Epithelial cell of proximal tubule (primary cell): ENCODE measurements at regions not wholly inside any gene's neighbourhood (a gene's known extent, or its start where the extent isn't known, plus 50 kb on each side); places are given as distances from the start of the nearest gene placed in this dataset.
"Not testable (repeated sequence)": the region's sequence is repeated elsewhere in the genome, so short reads cannot be mapped to it uniquely, and the experiment has no call there.

Experiments
- DNase-seq: peaks from one replicate; pipeline ENCODE4 v3.0.0-alpha.2; 2011; ENCODE audit warnings: low read depth
- H3K4me3 ChIP-seq: 2 replicates; pipeline ENCODE4 v1.5.1; 2011; ENCODE audit warnings: low read depth, mild to moderate bottlenecking, low read length
- TF ChIP-seq, protein P1 (sequence below): conservative IDR thresholded peaks from 2 replicates; pipeline ENCODE4 v1.5.1; 2012; ENCODE audit warnings: low read depth, mild to moderate bottlenecking, low read length

- no peak for DNase-seq
- TF ChIP-seq, protein P1, sequence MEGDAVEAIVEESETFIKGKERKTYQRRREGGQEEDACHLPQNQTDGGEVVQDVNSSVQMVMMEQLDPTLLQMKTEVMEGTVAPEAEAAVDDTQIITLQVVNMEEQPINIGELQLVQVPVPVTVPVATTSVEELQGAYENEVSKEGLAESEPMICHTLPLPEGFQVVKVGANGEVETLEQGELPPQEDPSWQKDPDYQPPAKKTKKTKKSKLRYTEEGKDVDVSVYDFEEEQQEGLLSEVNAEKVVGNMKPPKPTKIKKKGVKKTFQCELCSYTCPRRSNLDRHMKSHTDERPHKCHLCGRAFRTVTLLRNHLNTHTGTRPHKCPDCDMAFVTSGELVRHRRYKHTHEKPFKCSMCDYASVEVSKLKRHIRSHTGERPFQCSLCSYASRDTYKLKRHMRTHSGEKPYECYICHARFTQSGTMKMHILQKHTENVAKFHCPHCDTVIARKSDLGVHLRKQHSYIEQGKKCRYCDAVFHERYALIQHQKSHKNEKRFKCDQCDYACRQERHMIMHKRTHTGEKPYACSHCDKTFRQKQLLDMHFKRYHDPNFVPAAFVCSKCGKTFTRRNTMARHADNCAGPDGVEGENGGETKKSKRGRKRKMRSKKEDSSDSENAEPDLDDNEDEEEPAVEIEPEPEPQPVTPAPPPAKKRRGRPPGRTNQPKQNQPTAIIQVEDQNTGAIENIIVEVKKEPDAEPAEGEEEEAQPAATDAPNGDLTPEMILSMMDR, result no peak
- no peak overlapping the region for H3K4me3 ChIP-seq
These were observed 231.0 kb downstream of the GOLGA6L6 start for GRCh38 chr15:20310603-20311002.

- not testable (repeated sequence) for DNase-seq, H3K4me3 ChIP-seq
These were observed 231.6 kb downstream of the GOLGA6L6 start for GRCh38 chr15:20309966-20310365.

DNA sequence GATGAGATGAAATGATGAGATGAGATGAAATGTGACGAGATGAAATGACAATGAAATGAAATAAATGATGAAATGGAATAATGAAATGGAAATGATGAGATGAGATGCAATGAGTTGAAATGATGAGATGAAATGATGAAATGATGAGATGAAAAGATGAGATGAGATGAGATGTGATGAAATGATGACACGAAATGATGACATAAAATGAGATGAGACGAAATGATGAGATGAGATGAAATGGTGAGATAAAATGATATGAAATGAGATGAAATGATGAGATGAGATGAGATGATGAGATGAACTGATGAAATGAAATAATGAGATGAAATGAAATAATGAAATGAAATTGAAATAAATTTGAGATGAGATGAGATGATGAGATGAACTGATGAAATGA, 232.2 kb downstream of the GOLGA6L6 start:
- not testable (repeated sequence) for DNase-seq, H3K4me3 ChIP-seq

DNA sequence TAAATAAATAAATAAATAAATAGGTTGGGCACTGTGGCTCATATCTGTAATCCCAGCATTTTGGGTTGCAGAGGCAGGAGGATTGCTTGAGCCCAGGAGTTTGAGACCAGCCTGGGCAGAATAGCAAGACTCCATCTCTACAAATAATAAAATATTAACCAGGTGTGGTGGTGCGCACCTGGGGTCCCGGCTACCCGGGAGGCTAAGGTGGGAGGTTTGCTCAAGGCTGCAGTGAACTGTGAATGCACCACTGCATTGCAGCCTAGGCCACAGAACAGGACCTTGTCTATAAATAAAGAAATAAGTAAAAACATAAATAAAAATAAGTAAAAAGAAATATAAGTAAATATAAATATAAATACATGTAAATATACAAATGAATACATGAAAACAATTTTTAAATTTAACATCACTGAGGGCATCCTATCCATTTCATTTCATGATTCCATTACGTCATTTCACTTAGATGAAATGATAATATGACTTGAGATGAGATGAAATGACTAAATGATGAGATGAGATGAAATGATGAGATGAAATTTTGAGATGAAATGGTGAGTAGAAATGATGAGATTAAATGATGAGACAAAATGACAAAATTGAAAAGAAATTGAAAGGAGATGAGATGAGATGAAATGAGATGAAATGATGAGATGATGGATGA, 233.4 kb downstream of the GOLGA6L6 start:
- not testable (repeated sequence) for H3K4me3 ChIP-seq, DNase-seq

- H3K4me3 ChIP-seq, DNase-seq: not testable (repeated sequence)
These were observed 234.5 kb downstream of the GOLGA6L6 start for GRCh38 chr15:20307137-20307536.

GRCh38 chr15:20306497-20307106, 235.0 kb downstream of the GOLGA6L6 start:
- DNase-seq, H3K4me3 ChIP-seq: not testable (repeated sequence)

DNA sequence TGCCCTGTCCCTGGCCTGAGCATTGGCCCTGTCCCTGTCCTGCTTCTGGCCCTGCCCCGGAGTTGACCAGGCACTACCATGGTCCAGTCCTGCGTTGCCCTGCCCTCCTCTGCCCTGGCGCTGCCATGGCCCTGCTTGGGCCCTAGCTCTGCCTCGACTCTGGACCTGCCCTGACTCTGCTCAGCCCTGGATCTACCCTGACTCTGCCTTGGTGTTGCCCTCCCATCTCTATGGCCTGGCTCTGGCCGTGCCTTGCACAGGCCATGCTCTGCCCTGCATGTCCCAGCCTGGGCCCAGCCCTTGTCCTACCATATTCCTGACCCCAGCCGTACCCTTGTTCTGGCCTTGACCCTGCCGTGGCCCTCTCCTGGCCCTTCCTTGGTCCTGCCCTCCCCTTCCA, 235.7 kb downstream of the GOLGA6L6 start:
- DNase-seq, H3K4me3 ChIP-seq: not testable (repeated sequence)

DNA sequence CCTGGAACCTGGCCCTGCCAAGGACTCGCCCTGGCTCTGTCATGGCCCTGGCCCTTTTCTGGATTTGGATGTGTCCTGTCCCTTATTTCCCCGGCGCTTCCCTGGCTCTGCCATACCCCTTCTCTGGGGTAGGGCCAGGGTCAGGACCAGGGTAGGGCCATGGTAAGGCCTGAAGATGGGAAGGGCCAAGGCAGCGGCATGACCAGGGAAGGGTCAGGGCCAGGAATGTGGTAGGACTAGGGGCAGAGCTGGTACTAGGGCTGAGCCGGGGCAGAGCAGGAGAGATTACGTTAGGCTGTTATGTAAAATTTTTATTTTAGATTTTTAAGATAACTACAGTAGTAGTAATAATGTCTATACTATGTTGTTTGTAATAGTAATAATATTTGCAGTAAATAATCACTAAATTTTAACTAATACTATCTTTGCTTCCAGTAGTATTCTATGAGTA, 236.6 kb downstream of the GOLGA6L6 start:
- not testable (repeated sequence) for H3K4me3 ChIP-seq, DNase-seq

DNA sequence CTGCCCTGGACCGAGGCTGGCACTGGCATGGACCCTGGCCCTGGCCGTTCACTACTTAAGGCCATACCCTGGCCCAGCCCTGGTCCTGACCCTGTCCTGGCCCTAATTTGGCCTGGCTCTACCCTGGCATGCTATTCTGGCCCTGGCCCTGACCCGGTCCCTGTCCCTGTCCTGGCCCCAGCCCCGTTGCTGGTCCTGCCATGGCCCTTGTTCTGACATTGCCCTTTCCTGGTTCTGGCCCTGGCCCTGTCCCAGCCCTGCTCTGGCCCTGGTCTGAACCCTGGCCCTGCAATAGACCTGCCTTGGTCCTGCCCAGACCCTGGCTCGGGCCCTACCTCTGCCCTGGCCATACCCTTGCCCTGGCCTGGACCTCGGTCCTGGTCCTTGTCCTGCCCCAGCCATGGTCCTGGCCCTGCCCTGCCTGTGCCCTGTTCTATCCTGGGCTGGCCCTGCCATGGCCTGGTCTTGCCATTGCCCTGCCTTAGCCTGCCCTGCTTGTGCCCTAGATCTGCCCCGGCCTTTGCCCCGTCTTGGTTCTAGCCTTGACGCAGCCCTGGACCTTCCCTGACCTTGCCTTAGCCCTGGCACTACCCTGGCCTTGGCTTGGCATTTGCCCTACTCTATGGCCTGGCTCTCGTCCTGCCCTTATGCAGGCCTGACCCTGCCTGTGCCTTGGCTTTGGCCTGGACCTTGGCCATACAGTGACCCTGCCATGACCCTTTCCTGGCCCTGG, 237.2 kb downstream of the GOLGA6L6 start:
- not testable (repeated sequence) for H3K4me3 ChIP-seq, DNase-seq

GRCh38 chr15:20303248-20304171, 238.1 kb downstream of the GOLGA6L6 start:
- DNase-seq, H3K4me3 ChIP-seq: not testable (repeated sequence)

GRCh38 chr15:20302141-20303069, 239.2 kb downstream of the GOLGA6L6 start:
- H3K4me3 ChIP-seq, DNase-seq: not testable (repeated sequence)

GRCh38 chr15:20301471-20302081, 240.0 kb downstream of the GOLGA6L6 start:
- not testable (repeated sequence) for DNase-seq, H3K4me3 ChIP-seq

DNA sequence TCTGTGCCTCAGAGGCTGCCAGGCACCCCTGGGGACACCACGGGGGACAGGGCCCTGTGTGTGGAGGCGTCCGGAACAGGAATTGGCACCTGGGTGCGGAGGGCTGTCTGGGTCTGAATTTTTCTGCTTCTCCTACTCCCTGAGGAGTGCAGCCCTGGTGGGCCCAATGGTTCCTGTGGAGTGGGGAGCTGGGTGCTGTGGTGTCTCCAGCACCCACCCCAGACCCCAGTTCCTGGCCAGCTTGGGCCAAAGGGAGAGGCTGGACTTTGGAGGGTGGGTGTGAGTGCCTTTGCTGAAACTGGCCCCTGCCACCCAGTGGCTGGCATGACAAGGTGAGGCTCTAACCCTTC, 240.6 kb downstream of the GOLGA6L6 start:
- H3K4me3 ChIP-seq, DNase-seq: not testable (repeated sequence)

- DNase-seq, H3K4me3 ChIP-seq: not testable (repeated sequence)
These were observed 241.1 kb downstream of the GOLGA6L6 start for GRCh38 chr15:20300351-20301040.

GRCh38 chr15:20297603-20298123, 243.9 kb downstream of the GOLGA6L6 start:
- not testable (repeated sequence) for DNase-seq, H3K4me3 ChIP-seq
